MM.1S (cell line): ENCODE measurements at regions not wholly inside any gene's neighbourhood (a gene's known extent, or its start where the extent isn't known, plus 50 kb on each side); places are given as distances from the start of the nearest gene placed in this dataset.
A peak's percentile ranks its signal among the peaks of the same experiment; 100 is the strongest.

Experiments used
- DNase-seq: peaks from one replicate; pipeline ENCODE4 v3.0.0-alpha.2; 2015
- H2AFZ ChIP-seq: fragments of 300-600 bp; sonication (generic); 2 replicates; pipeline ENCODE4 v1.6.0; 2016; ENCODE audit warnings: antibody characterized with exemption, low read length
- H3F3A ChIP-seq: fragments of 300-600 bp; sonication (generic); 2 replicates; pipeline ENCODE4 v1.6.1; 2016; ENCODE audit warnings: mild to moderate bottlenecking, antibody characterized with exemption, low read length, moderate library complexity, mixed read lengths; ENCODE audit not compliant: insufficient read depth
- H3K27ac ChIP-seq: fragments of 300-600 bp; sonication (generic); 2 replicates; pipeline ENCODE4 v1.5.1; 2016; ENCODE audit warnings: mild to moderate bottlenecking, low read length
- H3K27me3 ChIP-seq: fragments of 300-600 bp; sonication (generic); replicated peaks from 2 replicates; pipeline ENCODE4 v1.6.0; 2016; ENCODE audit warnings: low read length; ENCODE audit not compliant: insufficient read depth
- H3K36me3 ChIP-seq: fragments of 300-600 bp; sonication (generic); replicated peaks from 2 replicates; pipeline ENCODE4 v1.6.1; 2016; ENCODE audit warnings: mild to moderate bottlenecking, low read length, mixed read lengths; ENCODE audit not compliant: insufficient read depth
- H3K4me1 ChIP-seq: fragments of 300-600 bp; sonication (generic); 2 replicates; pipeline ENCODE4 v1.6.1; 2016; ENCODE audit warnings: low read length, mixed read lengths
- H3K4me2 ChIP-seq: fragments of 300-600 bp; sonication (generic); 2 replicates; pipeline ENCODE4 v1.6.0; 2016; ENCODE audit warnings: low read depth, low read length
- H3K4me3 ChIP-seq: fragments of 300-600 bp; sonication (generic); 2 replicates; pipeline ENCODE4 v1.5.1; 2016; ENCODE audit warnings: low read length, mixed read lengths
- H3K79me2 ChIP-seq: fragments of 300-600 bp; sonication (generic); 2 replicates; pipeline ENCODE4 v1.6.1; 2016; ENCODE audit warnings: mixed run types, low read length, mixed read lengths
- H3K9ac ChIP-seq: fragments of 300-600 bp; sonication (generic); 2 replicates; pipeline ENCODE4 v1.6.1; 2016; ENCODE audit warnings: low read length, mixed read lengths
- H3K9me2 ChIP-seq: fragments of 300-600 bp; sonication (generic); replicated peaks from 2 replicates; pipeline ENCODE4 v1.6.1; 2016; ENCODE audit warnings: mild to moderate bottlenecking, low read length, mixed read lengths; ENCODE audit not compliant: insufficient read depth
- H3K9me3 ChIP-seq: fragments of 300-600 bp; sonication (generic); replicated peaks from 2 replicates; pipeline ENCODE4 v1.6.1; 2016; ENCODE audit warnings: mild to moderate bottlenecking, low read length, mixed read lengths; ENCODE audit not compliant: insufficient read depth
- H4K20me1 ChIP-seq: fragments of 300-600 bp; sonication (generic); 2 replicates; pipeline ENCODE4 v1.6.1; 2016; ENCODE audit warnings: mild to moderate bottlenecking, low read length, moderate library complexity, mixed read lengths; ENCODE audit not compliant: insufficient read depth
- CTCF ChIP-seq: fragments of 300-600 bp; sonication (generic); IDR thresholded peaks from 2 replicates; pipeline ENCODE4 v1.5.1; 2016; ENCODE audit warnings: antibody characterized with exemption, low read length, mixed read lengths
- EZH2 ChIP-seq: fragments of 300-600 bp; sonication (generic); optimal IDR thresholded peaks from 2 replicates; pipeline ENCODE3; 2017; ENCODE audit warnings: low read depth, mild to moderate bottlenecking, antibody characterized with exemption, low read length, mixed read lengths
- EZH2phosphoT487 ChIP-seq: fragments of 300-600 bp; sonication (generic); IDR thresholded peaks from 2 replicates; pipeline ENCODE4 v1.6.1; 2018; ENCODE audit warnings: antibody characterized with exemption, low read length

DNA sequence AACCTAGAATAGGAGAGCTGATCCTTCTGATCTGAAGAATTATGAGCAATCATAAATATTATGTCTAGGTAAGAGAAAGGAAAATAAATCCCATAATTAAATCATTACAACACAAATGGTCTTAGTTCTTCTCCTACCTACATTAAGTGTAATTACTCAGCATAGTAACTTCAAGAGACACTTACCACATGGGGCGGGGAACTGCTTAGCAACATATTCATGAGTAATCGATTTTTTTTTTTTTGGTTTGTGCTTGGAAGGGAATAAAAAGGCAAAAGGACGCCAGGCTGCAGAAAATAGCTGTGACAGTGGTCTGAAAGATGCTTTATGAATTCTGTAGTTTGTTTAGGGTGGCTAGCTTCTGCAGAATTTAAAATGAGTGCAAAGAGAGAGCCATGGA, 103.3 kb upstream of the HTR2A start:
- no peaks in the 10 kb centered on the region for H3K79me2 ChIP-seq
- H3K4me2 ChIP-seq = no peak overlapping the region
- H3K36me3 ChIP-seq = no peaks in the 10 kb centered on the region
- TF ChIP-seq EZH2phosphoT487 (no peak), CTCF (no peak), EZH2 (no peak)
- H3K27me3 ChIP-seq = no peaks in the 10 kb centered on the region
- no peak overlapping the region for H2AFZ ChIP-seq
- H3K9me2 ChIP-seq = no peaks in the 10 kb centered on the region
- H3K4me3 ChIP-seq = no peak overlapping the region
- H3K4me1 ChIP-seq = peaks cover 4% of the 10 kb centered on the region; the same call in 1 of the 2 replicates
- peaks cover 2% of the 10 kb centered on the region; the same call in 1 of the 2 replicates for H3F3A ChIP-seq
- no peak for DNase-seq
- H3K27ac ChIP-seq = no peak overlapping the region
- no peak overlapping the region for H3K9ac ChIP-seq
- no peaks in the 10 kb centered on the region for H3K9me3 ChIP-seq
- no peaks in the 10 kb centered on the region for H4K20me1 ChIP-seq

GRCh38 chr13:46996316-46997030, 99.6 kb upstream of the HTR2A start:
- DNase-seq = no peak
- Histone ChIP-seq H3K9me3 (no peaks in the 10 kb centered on the region), H3K9ac (no peak overlapping the region), H4K20me1 (no peaks in the 10 kb centered on the region), H3K4me3 (no peak overlapping the region), H2AFZ (no peak overlapping the region), H3K79me2 (no peaks in the 10 kb centered on the region), H3K4me2 (no peak overlapping the region), H3K36me3 (no peaks in the 10 kb centered on the region), H3K27ac (peak overlapping the region; percentile 32; the same call in 1 of the 2 replicates), H3K4me1 (peaks cover 4% of the 10 kb centered on the region; the same call in 1 of the 2 replicates), H3K27me3 (no peaks in the 10 kb centered on the region), H3F3A (peaks cover 2% of the 10 kb centered on the region; the same call in 1 of the 2 replicates), H3K9me2 (no peaks in the 10 kb centered on the region)
- no peak for TF ChIP-seq CTCF
- TF ChIP-seq EZH2 = no peak
- TF ChIP-seq EZH2phosphoT487 = no peak

DNA sequence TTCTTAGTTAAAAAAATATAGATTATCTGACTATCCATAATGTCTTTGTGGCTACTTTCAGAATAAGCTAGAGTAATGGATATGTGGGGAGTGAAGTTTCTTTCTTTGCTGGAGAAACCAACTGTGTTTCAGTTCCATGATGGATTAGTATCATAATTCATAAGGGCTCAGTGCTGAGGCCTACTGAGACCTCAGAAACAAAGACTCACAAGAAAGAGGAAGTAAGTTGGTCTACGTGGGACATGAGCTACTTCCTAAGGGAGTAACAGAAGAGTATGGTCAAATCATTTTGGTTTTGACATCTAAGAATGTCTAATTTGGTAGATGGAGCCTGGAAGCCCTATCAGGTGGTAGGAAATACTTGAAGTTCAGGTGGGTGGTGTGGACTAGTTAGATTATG, 99.0 kb upstream of the HTR2A start:
- Histone ChIP-seq H3K4me1 (peaks cover 4% of the 10 kb centered on the region; the same call in 1 of the 2 replicates), H2AFZ (no peak overlapping the region), H3K4me3 (no peak overlapping the region), H3K27me3 (no peaks in the 10 kb centered on the region), H3K9me2 (no peaks in the 10 kb centered on the region), H3K27ac (peak overlapping the region; percentile 32; the same call in 1 of the 2 replicates), H3K9me3 (no peaks in the 10 kb centered on the region), H4K20me1 (no peaks in the 10 kb centered on the region), H3K9ac (no peak overlapping the region), H3F3A (peaks cover 2% of the 10 kb centered on the region; the same call in 1 of the 2 replicates), H3K4me2 (no peak overlapping the region), H3K36me3 (no peaks in the 10 kb centered on the region), H3K79me2 (no peaks in the 10 kb centered on the region)
- TF ChIP-seq EZH2phosphoT487 (no peak), EZH2 (no peak), CTCF (no peak)
- DNase-seq = peak; percentile 34
